Activated CD8-positive, alpha-beta T cell treated with anti-CD3 and anti-CD28 coated beads for 36 hours (primary cell): ENCODE measurements at regions not wholly inside any gene's neighbourhood (a gene's known extent, or its start where the extent isn't known, plus 50 kb on each side); places are given as distances from the start of the nearest gene placed in this dataset.

Source experiments
- ATAC-seq: fragments of 200-7000 bp; cut with Tn5 transposase; one replicate; pipeline ENCODE4 v1.10.0; 2021; ENCODE audit warnings: mild to moderate bottlenecking, moderate library complexity
- CTCF ChIA-PET: fragments of 350-600 bp; sonication (Branson Sonifier 250); formaldehyde crosslinking; loops from one replicate; lab custom pipeline; 2021; ENCODE audit warnings: antibody characterized with exemption; lab: Charles Lee
- POLR2A ChIA-PET: fragments of 350-600 bp; sonication (Branson Sonifier 250); formaldehyde crosslinking; loops from one replicate; lab custom pipeline; 2021; ENCODE audit warnings: antibody characterized with exemption; lab: Charles Lee
- DNase-seq: peaks from one replicate; pipeline ENCODE4 v3.0.0-alpha.2; 2020
- H3K27ac Mint-ChIP-seq: one replicate; pipeline ENCODE4 v1.8.0; 2021; ENCODE audit warnings: mild to moderate bottlenecking, mixed read lengths
- H3K27me3 Mint-ChIP-seq: one replicate; pipeline ENCODE4 v1.8.0; 2021; ENCODE audit warnings: mixed read lengths
- H3K36me3 Mint-ChIP-seq: one replicate; pipeline ENCODE4 v1.8.0; 2021; ENCODE audit warnings: low read depth, mixed read lengths
- H3K4me1 Mint-ChIP-seq: one replicate; pipeline ENCODE4 v1.8.0; 2021; ENCODE audit warnings: low read depth, mixed read lengths
- H3K4me3 Mint-ChIP-seq: one replicate; pipeline ENCODE4 v1.8.0; 2021; ENCODE audit warnings: mild to moderate bottlenecking, moderate library complexity, mixed read lengths
- H3K9me3 Mint-ChIP-seq: one replicate; pipeline ENCODE4 v1.8.0; 2021; ENCODE audit warnings: mixed read lengths
- intact Hi-C: fragments of 100-400 bp; cut with micrococcal nuclease; formaldehyde crosslinking; loops from one replicate; pipeline ENCODE4 v1.10.0; 2022
- TF ChIP-seq, protein P1 (sequence below): fragments of 200-600 bp; IDR thresholded peaks from one replicate; pipeline ENCODE4 v1.8.0; 2022; ENCODE audit warnings: antibody characterized with exemption, mild to moderate bottlenecking

DNA sequence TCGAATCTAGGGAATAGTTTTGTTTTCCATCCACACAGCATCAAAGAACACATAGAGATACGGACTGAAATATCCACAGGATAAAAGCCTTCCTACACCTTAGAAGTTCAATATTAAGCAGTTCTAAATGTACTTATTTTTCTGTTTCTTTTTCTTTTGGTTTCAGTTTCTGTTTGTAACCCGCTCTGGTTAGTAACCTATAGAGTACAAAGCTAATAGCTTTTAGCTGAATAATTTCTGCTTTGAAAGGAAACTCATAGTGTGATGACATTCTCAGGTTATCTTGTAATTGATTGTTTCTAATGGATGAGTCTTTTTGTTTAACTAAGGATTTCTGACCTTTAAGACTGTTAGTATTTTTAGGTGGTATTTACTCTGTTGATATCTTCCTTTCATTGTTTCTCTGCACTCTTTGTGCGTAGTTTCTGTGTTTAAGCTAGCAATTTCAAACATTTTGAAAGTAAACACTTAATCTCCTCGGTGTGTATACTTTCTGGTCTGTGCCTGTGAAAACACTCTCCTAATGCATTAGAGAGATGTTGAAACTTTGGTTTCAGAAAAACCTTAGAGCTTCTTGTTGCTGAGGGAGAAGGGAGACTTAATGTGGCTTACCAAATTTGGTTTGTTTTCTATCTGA, 385.5 kb downstream of the HDGFL1 start:
- no peaks in the 10 kb centered on the region for H3K27me3 Mint-ChIP-seq
- ATAC-seq: peak; percentile 56
- CTCF ChIA-PET: no interaction called here
- POLR2A ChIA-PET: no interaction called here
- peaks cover 13% of the 10 kb centered on the region for H3K4me1 Mint-ChIP-seq
- peaks cover 7% of the 10 kb centered on the region for H3K9me3 Mint-ChIP-seq
- TF ChIP-seq, protein P1, sequence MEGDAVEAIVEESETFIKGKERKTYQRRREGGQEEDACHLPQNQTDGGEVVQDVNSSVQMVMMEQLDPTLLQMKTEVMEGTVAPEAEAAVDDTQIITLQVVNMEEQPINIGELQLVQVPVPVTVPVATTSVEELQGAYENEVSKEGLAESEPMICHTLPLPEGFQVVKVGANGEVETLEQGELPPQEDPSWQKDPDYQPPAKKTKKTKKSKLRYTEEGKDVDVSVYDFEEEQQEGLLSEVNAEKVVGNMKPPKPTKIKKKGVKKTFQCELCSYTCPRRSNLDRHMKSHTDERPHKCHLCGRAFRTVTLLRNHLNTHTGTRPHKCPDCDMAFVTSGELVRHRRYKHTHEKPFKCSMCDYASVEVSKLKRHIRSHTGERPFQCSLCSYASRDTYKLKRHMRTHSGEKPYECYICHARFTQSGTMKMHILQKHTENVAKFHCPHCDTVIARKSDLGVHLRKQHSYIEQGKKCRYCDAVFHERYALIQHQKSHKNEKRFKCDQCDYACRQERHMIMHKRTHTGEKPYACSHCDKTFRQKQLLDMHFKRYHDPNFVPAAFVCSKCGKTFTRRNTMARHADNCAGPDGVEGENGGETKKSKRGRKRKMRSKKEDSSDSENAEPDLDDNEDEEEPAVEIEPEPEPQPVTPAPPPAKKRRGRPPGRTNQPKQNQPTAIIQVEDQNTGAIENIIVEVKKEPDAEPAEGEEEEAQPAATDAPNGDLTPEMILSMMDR: no peak
- no peak overlapping the region for H3K27ac Mint-ChIP-seq
- H3K36me3 Mint-ChIP-seq: no peaks in the 10 kb centered on the region
- intact Hi-C loops: no loop called here
- H3K4me3 Mint-ChIP-seq: peak overlapping the region; percentile 53
- DNase-seq: no peak

DNA sequence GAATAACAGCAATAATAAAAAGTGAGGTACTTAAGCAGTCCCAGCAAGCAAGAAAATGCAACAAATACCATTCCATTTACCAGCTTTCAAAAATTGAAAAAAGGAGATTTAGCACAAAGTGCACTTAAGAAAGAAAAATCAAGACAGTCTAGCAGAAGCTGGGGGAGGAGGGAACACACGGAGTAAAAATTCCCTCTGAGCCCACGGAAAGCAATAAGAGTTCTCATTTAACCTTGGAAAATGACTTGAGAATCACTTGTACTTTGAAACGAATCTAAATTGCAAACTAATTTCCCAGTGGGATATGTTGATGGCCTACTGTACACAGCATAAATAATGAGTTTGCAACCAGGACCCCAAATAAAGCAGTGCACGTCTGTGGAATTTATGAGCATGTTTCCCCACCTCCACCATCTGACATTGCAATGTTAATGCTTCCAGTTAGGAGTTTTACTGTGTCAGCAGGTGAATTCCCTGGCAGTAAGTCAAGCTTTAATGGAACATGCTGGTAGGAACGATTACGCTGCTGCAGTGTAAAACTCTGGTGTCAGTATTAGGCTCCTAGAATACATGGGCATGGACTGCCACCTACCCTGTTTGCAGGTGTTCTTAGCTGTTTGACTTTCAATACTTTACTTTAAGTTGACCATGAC, 386.8 kb downstream of the HDGFL1 start:
- H3K4me3 Mint-ChIP-seq: no peak overlapping the region

DNA sequence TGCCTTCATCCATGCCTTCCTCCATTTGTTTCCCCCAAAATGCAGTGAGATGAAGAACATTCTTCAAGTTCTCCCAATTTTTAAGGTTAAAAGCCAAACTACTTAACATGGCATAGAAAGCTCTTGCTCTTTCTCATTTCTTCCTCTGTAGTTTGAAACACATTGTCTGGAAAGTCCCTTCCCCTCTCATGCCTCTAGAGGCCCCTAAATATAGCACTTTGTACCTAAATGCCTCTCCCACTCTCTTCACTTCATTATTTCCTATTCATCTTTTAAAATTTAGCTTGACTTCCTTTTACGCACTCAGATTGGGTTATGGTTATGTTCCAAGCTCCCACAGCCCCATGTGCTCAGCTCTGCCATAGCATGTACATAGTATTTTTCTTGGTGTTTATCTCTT, 389.3 kb downstream of the HDGFL1 start:
- POLR2A ChIA-PET: no interaction called here
- Mint-ChIP-seq H3K4me1 (peaks cover 13% of the 10 kb centered on the region), H3K36me3 (no peaks in the 10 kb centered on the region), H3K9me3 (peaks cover 7% of the 10 kb centered on the region), H3K27ac (no peak overlapping the region), H3K27me3 (peaks cover 2% of the 10 kb centered on the region), H3K4me3 (no peak overlapping the region)
- TF ChIP-seq, protein P1: no peak
- DNase-seq (no peak), ATAC-seq (no peak)
- intact Hi-C loops: no loop called here
- CTCF ChIA-PET: no interaction called here

More for the DNA sequence above, 386.8 kb downstream of the HDGFL1 start:
- Mint-ChIP-seq H3K4me1 (peaks cover 13% of the 10 kb centered on the region), H3K9me3 (peaks cover 7% of the 10 kb centered on the region), H3K27ac (no peak overlapping the region), H3K36me3 (no peaks in the 10 kb centered on the region), H3K27me3 (no peaks in the 10 kb centered on the region)
- ATAC-seq (no peak), DNase-seq (no peak)
- TF ChIP-seq, protein P1: no peak
- CTCF ChIA-PET: no interaction called here
- POLR2A ChIA-PET: interaction anchor here (1.2 kb wide), 1 partner anchor 14 kb away, joined by 3 read pairs; no protein-coding TSS in a partner anchor
- intact Hi-C loops: no loop called here

DNA sequence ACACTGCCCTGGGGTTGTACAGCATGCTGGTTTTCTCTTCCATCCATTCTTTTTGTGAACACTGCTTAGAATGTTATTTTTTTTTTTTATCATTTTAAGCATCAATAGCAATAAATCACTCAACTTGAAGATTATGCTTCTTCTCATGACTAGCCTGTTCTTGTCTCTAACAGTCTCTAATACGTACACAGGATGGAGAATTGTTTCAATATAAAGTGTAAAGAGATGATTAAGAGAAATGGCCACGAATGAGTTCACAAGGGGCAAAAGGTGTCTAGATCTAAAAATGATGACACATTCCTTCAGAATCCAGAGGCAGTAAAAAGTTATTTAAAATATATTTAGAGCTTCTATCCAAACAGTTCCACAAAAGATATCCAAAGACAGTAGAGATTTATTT, 390.2 kb downstream of the HDGFL1 start:
- POLR2A ChIA-PET: no interaction called here
- intact Hi-C loops: no loop called here
- H3K9me3 Mint-ChIP-seq: peaks cover 7% of the 10 kb centered on the region
- no peak overlapping the region for H3K4me3 Mint-ChIP-seq
- CTCF ChIA-PET: no interaction called here
- DNase-seq: no peak
- TF ChIP-seq, protein P1: no peak
- no peak for ATAC-seq
- H3K27me3 Mint-ChIP-seq: peaks cover 2% of the 10 kb centered on the region
- peaks cover 13% of the 10 kb centered on the region for H3K4me1 Mint-ChIP-seq
- no peaks in the 10 kb centered on the region for H3K36me3 Mint-ChIP-seq
- no peak overlapping the region for H3K27ac Mint-ChIP-seq

DNA sequence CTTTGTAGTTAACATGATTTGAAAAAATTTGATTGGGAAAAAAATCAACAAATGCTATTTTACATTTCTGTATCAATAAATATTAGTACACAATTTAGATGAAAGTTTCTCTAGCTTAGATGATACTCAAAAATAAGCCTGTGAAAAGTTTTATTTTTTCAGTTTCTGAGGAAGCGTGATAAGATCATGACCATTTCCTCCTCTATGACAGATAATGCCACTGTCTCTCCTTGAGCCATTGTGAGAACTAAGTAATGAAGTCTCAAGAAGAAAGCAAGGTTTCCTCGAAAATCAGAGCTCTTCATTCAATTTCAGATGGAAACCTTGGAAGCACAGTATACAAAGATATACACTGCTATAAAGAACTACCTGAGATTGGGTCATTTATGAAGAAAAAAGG, 395.0 kb downstream of the HDGFL1 start:
- no peaks in the 10 kb centered on the region for H3K36me3 Mint-ChIP-seq
- peaks cover 2% of the 10 kb centered on the region for H3K27me3 Mint-ChIP-seq
- intact Hi-C loops: no loop called here
- no peaks in the 10 kb centered on the region for H3K4me1 Mint-ChIP-seq
- no peaks in the 10 kb centered on the region for H3K9me3 Mint-ChIP-seq
- TF ChIP-seq, protein P1: no peak
- H3K27ac Mint-ChIP-seq: no peak overlapping the region
- no peak for ATAC-seq
- DNase-seq: no peak
- POLR2A ChIA-PET: no interaction called here
- no peak overlapping the region for H3K4me3 Mint-ChIP-seq
- CTCF ChIA-PET: no interaction called here
